Right lobe of liver (tissue), 4 donors: ENCODE measurements at regions not wholly inside any gene's neighbourhood (a gene's known extent, or its start where the extent isn't known, plus 50 kb on each side); places are given as distances from the start of the nearest gene placed in this dataset.

Source experiments
- POLR2A ChIP-seq: fragments of 450-650 bp; IDR thresholded peaks from one replicate; pipeline ENCODE4 v1.6.1; 2017; ENCODE audit warnings: antibody characterized with exemption, mild to moderate bottlenecking
- TF ChIP-seq, protein P1 (sequence below), 4 donors: fragments of 200-600 bp in 3 of 4; fragments of 450-650 bp in 1 of 4; IDR thresholded peaks; one replicate each; pipeline versions ENCODE4 v1.5.1 to v1.8.0; 2016 to 2022; ENCODE audit warnings: antibody characterized with exemption in 4 of 4, mild to moderate bottlenecking in 2 of 4
- donor health status: DM: no; HTN: no; CAD: no.
- donor health status: DM: no; HTN: no; CAD: no.
- donor health status: DM: no; HTN: yes; CAD: no.

DNA sequence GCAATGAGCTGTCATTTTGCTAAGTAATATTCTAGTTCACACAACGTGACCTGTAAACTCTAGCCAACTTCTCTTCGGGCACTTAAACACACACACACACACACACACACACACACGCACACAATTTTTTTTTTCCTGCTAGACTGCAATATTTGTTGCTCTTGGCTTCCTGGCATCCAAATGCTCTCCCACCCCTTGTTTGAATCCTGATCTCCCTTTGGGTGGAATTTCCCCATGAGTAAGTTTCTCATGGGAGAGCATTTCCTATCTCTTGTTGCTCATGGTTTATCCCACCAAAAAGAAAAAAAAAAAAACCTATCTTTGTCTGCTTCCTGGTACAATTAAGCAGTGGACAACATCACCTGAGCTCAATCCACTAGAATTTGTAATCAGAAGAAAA is 54.7 kb upstream of the TSLP start:
- TF ChIP-seq, protein P1, sequence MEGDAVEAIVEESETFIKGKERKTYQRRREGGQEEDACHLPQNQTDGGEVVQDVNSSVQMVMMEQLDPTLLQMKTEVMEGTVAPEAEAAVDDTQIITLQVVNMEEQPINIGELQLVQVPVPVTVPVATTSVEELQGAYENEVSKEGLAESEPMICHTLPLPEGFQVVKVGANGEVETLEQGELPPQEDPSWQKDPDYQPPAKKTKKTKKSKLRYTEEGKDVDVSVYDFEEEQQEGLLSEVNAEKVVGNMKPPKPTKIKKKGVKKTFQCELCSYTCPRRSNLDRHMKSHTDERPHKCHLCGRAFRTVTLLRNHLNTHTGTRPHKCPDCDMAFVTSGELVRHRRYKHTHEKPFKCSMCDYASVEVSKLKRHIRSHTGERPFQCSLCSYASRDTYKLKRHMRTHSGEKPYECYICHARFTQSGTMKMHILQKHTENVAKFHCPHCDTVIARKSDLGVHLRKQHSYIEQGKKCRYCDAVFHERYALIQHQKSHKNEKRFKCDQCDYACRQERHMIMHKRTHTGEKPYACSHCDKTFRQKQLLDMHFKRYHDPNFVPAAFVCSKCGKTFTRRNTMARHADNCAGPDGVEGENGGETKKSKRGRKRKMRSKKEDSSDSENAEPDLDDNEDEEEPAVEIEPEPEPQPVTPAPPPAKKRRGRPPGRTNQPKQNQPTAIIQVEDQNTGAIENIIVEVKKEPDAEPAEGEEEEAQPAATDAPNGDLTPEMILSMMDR (IDR thresholded peaks at IDR 0.05) = no peak
- no peak for TF ChIP-seq POLR2A
